ENCODE measurements at regions not wholly inside any gene's neighbourhood (a gene's known extent, or its start where the extent isn't known, plus 50 kb on each side); places are given as distances from the start of the nearest gene placed in this dataset.

- CTCF ChIA-PET, result interaction anchor here (1.1 kb wide), 1 partner anchor 11 kb away, joined by 3 read pairs; no protein-coding TSS in a partner anchor
- TF ChIP-seq CTCF (IDR thresholded peaks at IDR 0.05; ENCODE audit: control extremely low read depth, extremely low read depth, low read depth, missing control alignments), result no peak
- POLR2A ChIA-PET, result interaction anchor here (0.7 kb wide), 1 partner anchor 705 kb away, joined by 3 read pairs; no protein-coding TSS in a partner anchor
- no peak for DNase-seq (ENCODE audit: extremely low spot score)
These were observed 141.2 kb upstream of the CTAGE1 start for GRCh38 chr18:22558945-22559385.

- CTCF ChIA-PET, result no interaction called here
- no peak for TF ChIP-seq CTCF (IDR thresholded peaks at IDR 0.05; ENCODE audit: control extremely low read depth, extremely low read depth, low read depth, missing control alignments)
- DNase-seq (ENCODE audit: extremely low spot score), result peak; percentile 30
- POLR2A ChIA-PET, result interaction anchor here (0.7 kb wide), 1 partner anchor 706 kb away, joined by 3 read pairs; no protein-coding TSS in a partner anchor
These were observed 141.9 kb upstream of the CTAGE1 start for GRCh38 chr18:22559414-22560274.

GRCh38 chr18:22560275-22560610, 142.5 kb upstream of the CTAGE1 start:
- CTCF ChIA-PET, result no interaction called here
- TF ChIP-seq CTCF (IDR thresholded peaks at IDR 0.05; ENCODE audit: control extremely low read depth, extremely low read depth, low read depth, missing control alignments), result no peak

GRCh38 chr18:22560797-22561196, 143.1 kb upstream of the CTAGE1 start:
- TF ChIP-seq CTCF (IDR thresholded peaks at IDR 0.05; ENCODE audit: control extremely low read depth, extremely low read depth, low read depth, missing control alignments), result no peak
- no peak for DNase-seq (ENCODE audit: extremely low spot score)
- ChIA-PET CTCF (no interaction called here), POLR2A (no interaction called here)

More at GRCh38 chr18:22560275-22560610, 142.5 kb upstream of the CTAGE1 start:
- no peak for DNase-seq (ENCODE audit: extremely low spot score)
- POLR2A ChIA-PET, result no interaction called here

- peak; percentile 49 for DNase-seq (ENCODE audit: extremely low spot score)
- TF ChIP-seq CTCF (IDR thresholded peaks at IDR 0.05; ENCODE audit: control extremely low read depth, extremely low read depth, low read depth, missing control alignments), result peak; percentile 58
- ChIA-PET CTCF (interaction anchor here (0.6 to 1.4 kb wide), 4 partner anchors 11 to 567 kb away, joined by 3 to 6 read pairs (median 3); no protein-coding TSS in a partner anchor), POLR2A (no interaction called here)
These were observed 145.5 kb upstream of the CTAGE1 start for GRCh38 chr18:22563164-22563583.

- DNase-seq (ENCODE audit: extremely low spot score), result no peak
- TF ChIP-seq CTCF (IDR thresholded peaks at IDR 0.05; ENCODE audit: control extremely low read depth, extremely low read depth, low read depth, missing control alignments), result no peak
- CTCF ChIA-PET, result no interaction called here
- POLR2A ChIA-PET, result no interaction called here
These were observed 146.3 kb upstream of the CTAGE1 start for GRCh38 chr18:22564036-22564435.

Data from GM10248 (cell line).